ENCODE measurements at regions not wholly inside any gene's neighbourhood (a gene's known extent, or its start where the extent isn't known, plus 50 kb on each side); places are given as distances from the start of the nearest gene placed in this dataset.

- H3K4me1 Mint-ChIP-seq (ENCODE audit: low read depth in 2 of 2) = peaks cover 0 to 2% of the 10 kb centered on the region in 2 donors
- no peak overlapping the region for H3K4me3 Mint-ChIP-seq
- no peak overlapping the region for H3K27ac Mint-ChIP-seq
- DNase-seq (no peak), ATAC-seq (replicated peaks) (no peak)
- H3K27me3 Mint-ChIP-seq = peaks cover 47 to 49% of the 10 kb centered on the region in 2 donors
- H3K36me3 Mint-ChIP-seq (ENCODE audit: insufficient read depth) = no peaks in the 10 kb centered on the region
- H3K9me3 Mint-ChIP-seq = no peaks in the 10 kb centered on the region
Observed at GRCh38 chr1:30294508-30294907, 428.9 kb downstream of the MATN1 start.

DNA sequence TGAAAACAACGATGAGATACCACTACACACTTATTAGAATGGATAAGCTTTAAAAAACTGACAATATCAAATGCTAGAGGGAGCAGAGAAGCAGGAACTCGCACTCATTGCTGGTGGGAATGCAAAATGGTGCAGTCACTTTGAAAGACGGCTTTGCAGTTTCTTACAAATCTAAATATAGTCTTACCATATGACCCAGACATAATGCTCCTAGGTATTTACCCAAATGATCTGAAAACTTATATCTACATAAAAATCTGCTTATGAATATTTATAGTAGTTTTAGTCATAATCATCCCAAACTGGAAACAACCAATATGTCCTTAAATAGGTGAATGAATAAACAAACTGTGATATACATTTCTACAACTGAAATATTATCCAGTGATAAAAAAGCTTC, 430.9 kb downstream of the MATN1 start:
- peaks cover 46 to 50% of the 10 kb centered on the region in 2 donors for H3K27me3 Mint-ChIP-seq
- no peak overlapping the region for H3K27ac Mint-ChIP-seq
- no peak overlapping the region for H3K4me3 Mint-ChIP-seq
- H3K9me3 Mint-ChIP-seq = no peaks in the 10 kb centered on the region
- ATAC-seq (replicated peaks) (no peak), DNase-seq (no peak)
- no peaks in the 10 kb centered on the region for H3K36me3 Mint-ChIP-seq (ENCODE audit: insufficient read depth)
- H3K4me1 Mint-ChIP-seq (ENCODE audit: low read depth in 2 of 2) = peaks cover 0 to 2% of the 10 kb centered on the region in 2 donors

DNA sequence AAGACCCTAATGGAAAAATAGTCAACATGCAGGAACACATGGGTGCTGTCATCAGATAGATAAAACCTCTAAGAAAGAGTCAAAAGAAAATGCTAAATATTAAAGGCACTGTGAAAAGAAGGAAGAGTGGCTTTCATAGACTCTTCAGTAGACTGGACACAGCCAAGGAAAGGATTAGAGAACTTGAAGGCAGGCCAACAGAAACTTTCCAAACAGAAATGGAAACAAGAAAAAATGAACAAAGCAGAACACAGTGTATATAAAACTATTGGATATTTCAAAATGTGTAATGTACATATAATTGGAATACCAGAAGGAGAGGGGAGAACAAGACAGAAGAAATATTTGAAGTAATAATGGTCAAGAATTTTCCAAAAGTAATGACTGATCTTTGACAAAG, 431.9 kb downstream of the MATN1 start:
- DNase-seq = no peak
- no peak overlapping the region for H3K4me3 Mint-ChIP-seq
- no peaks in the 10 kb centered on the region for H3K9me3 Mint-ChIP-seq
- no peak for ATAC-seq (replicated peaks)
- no peak overlapping the region for H3K27ac Mint-ChIP-seq
- peaks cover 37 to 40% of the 10 kb centered on the region in 2 donors for H3K27me3 Mint-ChIP-seq
- H3K36me3 Mint-ChIP-seq (ENCODE audit: insufficient read depth) = peaks cover 2% of the 10 kb centered on the region
- peaks cover 0 to 2% of the 10 kb centered on the region in 2 donors for H3K4me1 Mint-ChIP-seq (ENCODE audit: low read depth in 2 of 2)

GRCh38 chr1:30290581-30290980, 432.8 kb downstream of the MATN1 start:
- Mint-ChIP-seq H3K27me3 (peaks cover 34 to 37% of the 10 kb centered on the region in 2 donors), H3K9me3 (no peaks in the 10 kb centered on the region), H3K4me3 (no peak overlapping the region), H3K36me3 (ENCODE audit: insufficient read depth) (peaks cover 2% of the 10 kb centered on the region), H3K27ac (no peak overlapping the region), H3K4me1 (ENCODE audit: low read depth in 2 of 2) (peaks cover 0 to 2% of the 10 kb centered on the region in 2 donors)
- ATAC-seq (replicated peaks) (no peak), DNase-seq (no peak)

GRCh38 chr1:30287976-30288375, 435.4 kb downstream of the MATN1 start:
- Mint-ChIP-seq H3K9me3 (no peaks in the 10 kb centered on the region), H3K4me1 (ENCODE audit: low read depth in 2 of 2) (peaks cover 9 to 11% of the 10 kb centered on the region in 2 donors)
- ATAC-seq (replicated peaks) = no peak

DNA sequence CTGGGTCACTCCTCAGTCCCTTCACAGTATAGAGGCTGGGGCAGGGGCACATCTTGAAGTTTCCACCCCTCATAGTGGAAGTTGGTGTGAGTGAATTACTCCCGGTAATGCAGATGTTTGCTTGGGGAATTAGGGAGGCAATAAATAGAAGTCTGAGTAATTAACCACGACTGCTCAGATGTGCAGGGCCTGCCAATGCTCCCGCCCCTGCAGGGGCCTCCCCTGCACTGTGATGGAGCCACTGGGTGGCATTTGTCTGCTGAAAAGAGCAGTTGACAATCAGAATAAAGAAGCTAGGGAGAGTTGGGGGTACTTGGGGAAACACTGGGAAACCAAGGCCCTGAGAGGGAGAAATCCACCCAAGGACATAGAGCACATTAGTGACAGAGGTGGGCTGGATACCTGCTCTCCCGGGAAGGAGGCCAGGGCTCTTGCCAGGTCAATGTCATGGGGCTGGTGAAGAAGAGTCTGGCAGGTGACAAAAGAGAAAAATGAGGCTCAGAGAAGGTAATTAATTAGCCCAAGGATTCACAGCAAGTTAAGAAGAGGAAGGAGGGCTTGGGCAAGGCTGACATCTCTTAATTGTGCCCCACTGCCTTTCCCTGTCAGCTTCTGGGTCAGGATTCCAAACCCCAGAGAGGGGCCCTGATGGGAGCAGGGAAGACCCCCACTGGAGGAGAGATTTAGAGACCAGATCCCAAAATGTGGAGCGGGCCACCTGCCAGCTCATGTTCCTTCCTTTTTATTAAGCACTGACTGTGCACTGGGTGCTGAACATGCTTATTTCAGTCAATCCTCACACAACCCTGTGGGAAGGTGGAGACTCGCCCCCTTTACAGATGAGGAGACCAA, 436.2 kb downstream of the MATN1 start:
- Mint-ChIP-seq H3K4me3 (no peak overlapping the region), H3K27ac (no peak overlapping the region), H3K4me1 (ENCODE audit: low read depth in 2 of 2) (peaks cover 16 to 17% of the 10 kb centered on the region in 2 donors), H3K36me3 (ENCODE audit: insufficient read depth) (peaks cover 2% of the 10 kb centered on the region), H3K27me3 (peaks cover 32 to 33% of the 10 kb centered on the region in 2 donors), H3K9me3 (no peaks in the 10 kb centered on the region)
- DNase-seq (no peak), ATAC-seq (replicated peaks) (no peak)

More at GRCh38 chr1:30287976-30288375, 435.4 kb downstream of the MATN1 start:
- H3K4me3 Mint-ChIP-seq = no peak overlapping the region
- H3K27me3 Mint-ChIP-seq = peaks cover 34 to 36% of the 10 kb centered on the region in 2 donors
- DNase-seq = no peak
- H3K36me3 Mint-ChIP-seq (ENCODE audit: insufficient read depth) = peaks cover 2% of the 10 kb centered on the region
- no peak overlapping the region for H3K27ac Mint-ChIP-seq

DNA sequence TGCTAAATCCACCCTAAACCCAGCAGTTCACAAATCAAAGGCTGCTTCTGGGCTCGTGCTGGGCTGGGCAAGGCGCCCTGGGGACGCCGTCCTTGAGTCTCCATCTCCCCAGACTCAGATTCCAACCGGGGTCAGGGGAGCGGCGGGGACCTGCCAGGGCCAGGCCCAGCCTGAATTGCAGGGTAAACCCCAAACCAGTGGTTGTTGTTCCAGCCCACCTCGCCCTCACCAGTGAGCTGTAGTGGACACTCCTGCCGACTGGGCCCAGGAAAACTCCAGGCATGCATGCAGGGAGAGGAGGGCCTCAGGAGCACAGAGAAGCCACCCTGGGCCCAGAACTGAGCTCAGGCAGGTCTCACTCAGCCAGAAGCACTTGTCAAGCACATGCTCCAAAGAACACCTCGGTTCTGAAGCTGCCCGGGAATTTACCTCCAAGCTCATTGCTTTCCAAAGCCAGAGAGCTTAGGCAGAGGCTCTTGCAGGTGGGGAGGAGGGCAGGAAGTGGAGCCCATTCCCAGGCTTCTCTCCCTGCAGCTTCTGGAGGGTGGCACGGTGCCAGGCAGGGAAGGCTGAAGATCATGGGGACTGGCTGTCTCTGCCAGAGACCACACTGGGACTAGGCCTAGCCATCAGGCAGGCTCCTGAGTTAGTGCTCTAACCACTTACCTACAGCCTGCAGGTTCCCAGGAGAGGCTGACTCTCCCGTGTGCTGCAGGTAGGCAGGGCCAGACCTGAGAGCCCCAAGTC, 437.0 kb downstream of the MATN1 start:
- Mint-ChIP-seq H3K27ac (no peak overlapping the region), H3K36me3 (ENCODE audit: insufficient read depth) (peaks cover 2% of the 10 kb centered on the region), H3K4me3 (no peak overlapping the region), H3K27me3 (peaks cover 28% of the 10 kb centered on the region in 2 donors), H3K9me3 (no peaks in the 10 kb centered on the region), H3K4me1 (ENCODE audit: low read depth in 2 of 2) (peaks cover 18% of the 10 kb centered on the region in 2 donors)
- ATAC-seq (replicated peaks) = no peak
- no peak for DNase-seq

DNA sequence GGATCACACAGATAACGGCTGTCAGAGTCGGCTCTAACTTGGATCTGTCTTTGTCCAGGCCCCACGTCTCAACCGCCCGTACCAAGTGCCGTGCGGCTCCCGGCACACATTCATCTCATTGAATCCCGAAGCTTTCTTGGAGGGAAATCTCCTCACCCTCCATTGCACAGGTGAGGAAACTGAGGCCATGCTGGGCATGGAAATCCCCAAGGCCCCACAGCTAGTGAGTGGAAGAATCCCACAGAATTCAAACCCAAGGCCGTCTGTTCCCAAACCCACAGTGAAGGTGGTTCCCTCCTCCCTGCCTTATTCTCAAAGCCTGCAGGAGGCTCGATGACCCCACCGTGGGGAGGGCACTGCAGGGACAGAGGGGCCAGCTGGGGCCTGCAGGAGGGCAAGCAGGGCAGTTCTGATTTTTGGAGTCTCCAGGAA, 437.9 kb downstream of the MATN1 start:
- peaks cover 19% of the 10 kb centered on the region in 2 donors for H3K27me3 Mint-ChIP-seq
- DNase-seq (no peak), ATAC-seq (replicated peaks) (no peak)
- H3K27ac Mint-ChIP-seq = no peak overlapping the region
- H3K4me3 Mint-ChIP-seq = no peak overlapping the region
- H3K36me3 Mint-ChIP-seq (ENCODE audit: insufficient read depth) = peaks cover 2% of the 10 kb centered on the region
- no peaks in the 10 kb centered on the region for H3K9me3 Mint-ChIP-seq
- peaks cover 18% of the 10 kb centered on the region in 2 donors for H3K4me1 Mint-ChIP-seq (ENCODE audit: low read depth in 2 of 2)

- H3K4me1 Mint-ChIP-seq (ENCODE audit: low read depth in 2 of 2) = peaks cover 18% of the 10 kb centered on the region in 2 donors
- no peak for ATAC-seq (replicated peaks)
- no peak overlapping the region for H3K27ac Mint-ChIP-seq
- no peak overlapping the region for H3K4me3 Mint-ChIP-seq
- peaks cover 2% of the 10 kb centered on the region for H3K36me3 Mint-ChIP-seq (ENCODE audit: insufficient read depth)
- peaks cover 13% of the 10 kb centered on the region in 2 donors for H3K27me3 Mint-ChIP-seq
- no peak for DNase-seq
- no peaks in the 10 kb centered on the region for H3K9me3 Mint-ChIP-seq
Observed at GRCh38 chr1:30284728-30285475, 438.5 kb downstream of the MATN1 start.

GRCh38 chr1:30284226-30284625, 439.2 kb downstream of the MATN1 start:
- peaks cover 2% of the 10 kb centered on the region for H3K36me3 Mint-ChIP-seq (ENCODE audit: insufficient read depth)
- H3K4me3 Mint-ChIP-seq = peak overlapping the region in 1 of 2 donors; percentile 0
- H3K9me3 Mint-ChIP-seq = no peaks in the 10 kb centered on the region
- DNase-seq (no peak), ATAC-seq (replicated peaks) (no peak)
- H3K4me1 Mint-ChIP-seq (ENCODE audit: low read depth in 2 of 2) = peaks cover 18% of the 10 kb centered on the region in 2 donors
- H3K27me3 Mint-ChIP-seq = peaks cover 6 to 18% of the 10 kb centered on the region in 2 donors
- H3K27ac Mint-ChIP-seq = no peak overlapping the region

GRCh38 chr1:30283199-30283962, 440.0 kb downstream of the MATN1 start:
- Mint-ChIP-seq H3K27ac (peak overlapping the region; percentile 47 to 76), H3K9me3 (no peaks in the 10 kb centered on the region), H3K4me3 (peak overlapping the region in 1 of 2 donors; percentile 3), H3K36me3 (ENCODE audit: insufficient read depth) (peaks cover 2% of the 10 kb centered on the region), H3K27me3 (peaks cover 0 to 11% of the 10 kb centered on the region in 2 donors), H3K4me1 (ENCODE audit: low read depth in 2 of 2) (peaks cover 18% of the 10 kb centered on the region in 2 donors)
- DNase-seq (no peak), ATAC-seq (replicated peaks) (peak; percentile 85)

- Mint-ChIP-seq H3K27me3 (peaks cover 8 to 27% of the 10 kb centered on the region in 2 donors), H3K27ac (no peak overlapping the region), H3K9me3 (no peaks in the 10 kb centered on the region), H3K4me1 (ENCODE audit: low read depth in 2 of 2) (peaks cover 18% of the 10 kb centered on the region in 2 donors), H3K4me3 (no peak overlapping the region), H3K36me3 (ENCODE audit: insufficient read depth) (no peaks in the 10 kb centered on the region)
- ATAC-seq (replicated peaks) (no peak), DNase-seq (no peak)
Observed at GRCh38 chr1:30280572-30280971, 442.8 kb downstream of the MATN1 start.
